ENCODE measurements at regions not wholly inside any gene's neighbourhood (a gene's known extent, or its start where the extent isn't known, plus 50 kb on each side); places are given as distances from the start of the nearest gene placed in this dataset.
"Not testable (repeated sequence)": the region's sequence is repeated elsewhere in the genome, so short reads cannot be mapped to it uniquely, and the experiment has no call there.

GRCh38 chr5:63894690-63895089 lies 67.6 kb downstream of the HTR1A start:
- DNase-seq (ENCODE audit: low spot score): no peak

GRCh38 chr5:63878788-63879187 lies 83.5 kb downstream of the HTR1A start:
- no peak for DNase-seq (ENCODE audit: low spot score)

GRCh38 chr5:63877961-63878360 lies 84.3 kb downstream of the HTR1A start:
- no peak for DNase-seq (ENCODE audit: low spot score)

GRCh38 chr5:63860379-63860778 lies 101.9 kb downstream of the HTR1A start:
- DNase-seq (ENCODE audit: low spot score): no peak

GRCh38 chr5:63854076-63854475 lies 108.2 kb downstream of the HTR1A start:
- DNase-seq (ENCODE audit: low spot score): peak; percentile 1

- no peak for DNase-seq (ENCODE audit: low spot score)
These were observed 119.1 kb downstream of the HTR1A start for GRCh38 chr5:63843190-63843589.

GRCh38 chr5:63837437-63837836 lies 124.8 kb downstream of the HTR1A start:
- no peak for DNase-seq (ENCODE audit: low spot score)

GRCh38 chr5:63831381-63831780 lies 130.9 kb downstream of the HTR1A start:
- peak; percentile 2 for DNase-seq (ENCODE audit: low spot score)

GRCh38 chr5:63825984-63826383 lies 136.3 kb downstream of the HTR1A start:
- DNase-seq (ENCODE audit: low spot score): no peak

GRCh38 chr5:63823583-63823982 lies 138.7 kb downstream of the HTR1A start:
- DNase-seq (ENCODE audit: low spot score): no peak

GRCh38 chr5:63822614-63823013 lies 139.6 kb downstream of the HTR1A start:
- peak; percentile 2 for DNase-seq (ENCODE audit: low spot score)

GRCh38 chr5:63820577-63820976 lies 141.7 kb downstream of the HTR1A start:
- DNase-seq (ENCODE audit: low spot score): no peak

GRCh38 chr5:63812693-63813092 lies 149.6 kb downstream of the HTR1A start:
- no peak for DNase-seq (ENCODE audit: low spot score)

GRCh38 chr5:63811961-63812360 lies 150.3 kb downstream of the HTR1A start:
- no peak for DNase-seq (ENCODE audit: low spot score)

GRCh38 chr5:63811286-63811685 lies 151.0 kb downstream of the HTR1A start:
- DNase-seq (ENCODE audit: low spot score): no peak

- DNase-seq (ENCODE audit: low spot score): no peak
These were observed 157.1 kb downstream of the HTR1A start for GRCh38 chr5:63805151-63805550.

GRCh38 chr5:63803165-63803564 lies 159.1 kb downstream of the HTR1A start:
- DNase-seq (ENCODE audit: low spot score): no peak

- DNase-seq (ENCODE audit: low spot score): no peak
These were observed 167.3 kb downstream of the HTR1A start for GRCh38 chr5:63794979-63795378.

- no peak for DNase-seq (ENCODE audit: low spot score)
These were observed 167.9 kb downstream of the HTR1A start for GRCh38 chr5:63794296-63794695.

GRCh38 chr5:63774939-63775338 lies 187.3 kb downstream of the HTR1A start:
- no peak for DNase-seq (ENCODE audit: low spot score)

- DNase-seq (ENCODE audit: low spot score): no peak
These were observed 194.0 kb downstream of the HTR1A start for GRCh38 chr5:63768221-63768620.

- DNase-seq (ENCODE audit: low spot score): no peak
These were observed 201.3 kb downstream of the HTR1A start for GRCh38 chr5:63760965-63761364.

GRCh38 chr5:63743096-63743798 lies 219.0 kb downstream of the HTR1A start:
- no peak for DNase-seq (ENCODE audit: low spot score)

- DNase-seq (ENCODE audit: low spot score): not testable (repeated sequence)
These were observed 229.4 kb downstream of the HTR1A start for GRCh38 chr5:63732880-63733279.
